GM23248 (cell line): ENCODE measurements at regions not wholly inside any gene's neighbourhood (a gene's known extent, or its start where the extent isn't known, plus 50 kb on each side); places are given as distances from the start of the nearest gene placed in this dataset.

Source experiments
- EZH2 ChIP-seq: fragments of 200-600 bp; sonication (generic); IDR thresholded peaks from 2 replicates; pipeline ENCODE4 v1.6.1; 2018; ENCODE audit warnings: antibody characterized with exemption, mild to moderate bottlenecking; ENCODE audit not compliant: insufficient read depth, poor library complexity, severe bottlenecking
- EZH2phosphoT487 ChIP-seq: fragments of 200-600 bp; sonication (generic); IDR thresholded peaks from 2 replicates; pipeline ENCODE4 v1.6.1; 2018; ENCODE audit warnings: antibody characterized with exemption, moderate library complexity, mild to moderate bottlenecking, low read depth; ENCODE audit not compliant: insufficient read depth

- TF ChIP-seq EZH2: no peak
- TF ChIP-seq EZH2phosphoT487: no peak
Measured at GRCh38 chr20:24360531-24360930, 108.9 kb upstream of the SYNDIG1 start.
